GM18520 (cell line): ENCODE measurements at regions not wholly inside any gene's neighbourhood (a gene's known extent, or its start where the extent isn't known, plus 50 kb on each side); places are given as distances from the start of the nearest gene placed in this dataset.
A peak's percentile ranks its signal among the peaks of the same experiment; 100 is the strongest.

Source experiments
- ATAC-seq: cut with Tn5 transposase; IDR thresholded peaks from one replicate; pipeline ENCODE4 v1.9.1; 2021; ENCODE audit not compliant: unreplicated experiment

GRCh38 chr2:46239175-46239846 lies 57.9 kb upstream of the EPAS1 start:
- no peak for ATAC-seq

- ATAC-seq: peak; percentile 85
Observed at GRCh38 chr2:46239847-46240181, 57.4 kb upstream of the EPAS1 start.

GRCh38 chr2:46241344-46241743 lies 55.9 kb upstream of the EPAS1 start:
- ATAC-seq: no peak

- no peak for ATAC-seq
Observed at GRCh38 chr2:46245869-46246268, 51.3 kb upstream of the EPAS1 start.

- peak; percentile 95 for ATAC-seq
Observed at GRCh38 chr2:46246790-46247189, 50.4 kb upstream of the EPAS1 start.
